IMR-90 (cell line): ENCODE measurements at regions not wholly inside any gene's neighbourhood (a gene's known extent, or its start where the extent isn't known, plus 50 kb on each side); places are given as distances from the start of the nearest gene placed in this dataset.
A peak's percentile ranks its signal among the peaks of the same experiment; 100 is the strongest.

Source experiments
- FOS ChIP-seq: fragments of 150-350 bp; IDR thresholded peaks from 2 replicates; pipeline ENCODE4 v1.6.1; 2016; ENCODE audit warnings: low read depth, low read length
- MAFK ChIP-seq: IDR thresholded peaks from 2 replicates; pipeline ENCODE4 v1.6.1; 2012; ENCODE audit warnings: low read depth, low read length, improper control_type of control experiment
- POLR2A ChIP-seq: IDR thresholded peaks from 2 replicates; pipeline ENCODE4 v1.6.1; 2012; ENCODE audit warnings: mild to moderate bottlenecking, low read depth, low read length
- RCOR1 ChIP-seq: IDR thresholded peaks from 2 replicates; pipeline ENCODE4 v1.6.1; 2012; ENCODE audit warnings: mild to moderate bottlenecking, low read length, improper control_type of control experiment; ENCODE audit not compliant: insufficient replicate concordance
- USF2 ChIP-seq: fragments of 150-350 bp; IDR thresholded peaks from 2 replicates; pipeline ENCODE4 v1.6.1; 2017; ENCODE audit warnings: mild to moderate bottlenecking, antibody characterized with exemption, low read length, low read depth
- TF ChIP-seq, protein P1 (sequence below): conservative IDR thresholded peaks from 2 replicates; pipeline ENCODE4 v1.5.1; 2012; ENCODE audit warnings: mild to moderate bottlenecking, low read depth, low read length, improper control_type of control experiment

GRCh38 chr7:17043012-17043877, 161.5 kb upstream of the AGR3 start:
- TF ChIP-seq POLR2A (no peak), RCOR1 (no peak), MAFK (peak; percentile 21; the same call in 1 of the 2 replicates), FOS (no peak), USF2 (no peak)
- TF ChIP-seq, protein P1, sequence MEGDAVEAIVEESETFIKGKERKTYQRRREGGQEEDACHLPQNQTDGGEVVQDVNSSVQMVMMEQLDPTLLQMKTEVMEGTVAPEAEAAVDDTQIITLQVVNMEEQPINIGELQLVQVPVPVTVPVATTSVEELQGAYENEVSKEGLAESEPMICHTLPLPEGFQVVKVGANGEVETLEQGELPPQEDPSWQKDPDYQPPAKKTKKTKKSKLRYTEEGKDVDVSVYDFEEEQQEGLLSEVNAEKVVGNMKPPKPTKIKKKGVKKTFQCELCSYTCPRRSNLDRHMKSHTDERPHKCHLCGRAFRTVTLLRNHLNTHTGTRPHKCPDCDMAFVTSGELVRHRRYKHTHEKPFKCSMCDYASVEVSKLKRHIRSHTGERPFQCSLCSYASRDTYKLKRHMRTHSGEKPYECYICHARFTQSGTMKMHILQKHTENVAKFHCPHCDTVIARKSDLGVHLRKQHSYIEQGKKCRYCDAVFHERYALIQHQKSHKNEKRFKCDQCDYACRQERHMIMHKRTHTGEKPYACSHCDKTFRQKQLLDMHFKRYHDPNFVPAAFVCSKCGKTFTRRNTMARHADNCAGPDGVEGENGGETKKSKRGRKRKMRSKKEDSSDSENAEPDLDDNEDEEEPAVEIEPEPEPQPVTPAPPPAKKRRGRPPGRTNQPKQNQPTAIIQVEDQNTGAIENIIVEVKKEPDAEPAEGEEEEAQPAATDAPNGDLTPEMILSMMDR = no peak
